IMR-90 (cell line): ENCODE measurements at regions not wholly inside any gene's neighbourhood (a gene's known extent, or its start where the extent isn't known, plus 50 kb on each side); places are given as distances from the start of the nearest gene placed in this dataset.

Experiments used
- ATAC-seq: fragments of 200-7000 bp; cut with Tn5 transposase; 2 replicates; pipeline ENCODE4 v1.9.1; 2020; ENCODE audit warnings: low read depth, mild to moderate bottlenecking, moderate library complexity
- BruUV-seq: library from RNA; stranded (reverse); fragments of 400-500 nt; replicated peaks from 2 replicates; lab custom pipeline; 2021; lab: Mats Ljungman, UMichigan
- CTCF ChIA-PET: fragments of 300-600 bp; formaldehyde crosslinking; extraction: SDS; loops from one replicate; lab custom pipeline; 2021; ENCODE audit warnings: antibody characterized with exemption; lab: Yijun Ruan, JAX
- POLR2A ChIA-PET: fragments of 300-600 bp; sonication (Branson Sonifier 250); formaldehyde crosslinking; loops from one replicate; lab custom pipeline; 2022; ENCODE audit warnings: antibody characterized with exemption; ENCODE audit not compliant: unreplicated experiment; lab: Charles Lee
- DNase-seq: peaks from one replicate; pipeline ENCODE4 v3.0.0; 2013
- H2AFZ ChIP-seq: replicated peaks from 2 replicates; pipeline ENCODE3; 2013; ENCODE audit warnings: low read length, mild to moderate bottlenecking; ENCODE audit not compliant: poor library complexity
- H2AK5ac ChIP-seq: 2 replicates; pipeline ENCODE4 v1.6.1; 2013; ENCODE audit warnings: low read depth, low read length, inconsistent platforms
- H2AK9ac ChIP-seq: replicated peaks from 2 replicates; pipeline ENCODE3; 2013; ENCODE audit warnings: mild to moderate bottlenecking, low read depth, low read length, moderate library complexity; ENCODE audit not compliant: poor library complexity
- H2BK120ac ChIP-seq: 2 replicates; pipeline ENCODE4 v1.6.1; 2013; ENCODE audit warnings: low read depth, low read length, inconsistent platforms
- H2BK15ac ChIP-seq: 3 replicates; pipeline ENCODE4 v1.6.1; 2013; ENCODE audit warnings: low read depth, low read length, inconsistent platforms
- H2BK20ac ChIP-seq: 2 replicates; pipeline ENCODE4 v1.6.1; 2013; ENCODE audit warnings: low read depth, mild to moderate bottlenecking, inconsistent platforms, low read length, moderate library complexity
- H2BK5ac ChIP-seq: 2 replicates; pipeline ENCODE4 v1.6.1; 2013; ENCODE audit warnings: mild to moderate bottlenecking, low read depth, low read length, inconsistent platforms; ENCODE audit not compliant: poor library complexity, severe bottlenecking
- H3K14ac ChIP-seq: replicated peaks from 2 replicates; pipeline ENCODE4 v1.6.1; 2013; ENCODE audit warnings: low read depth, low read length, inconsistent platforms
- H3K18ac ChIP-seq: 2 replicates; pipeline ENCODE4 v1.6.1; 2013; ENCODE audit warnings: low read depth, low read length, control low read depth
- H3K23ac ChIP-seq: 2 replicates; pipeline ENCODE4 v1.6.1; 2013; ENCODE audit warnings: low read depth, low read length, inconsistent platforms
- H3K27ac ChIP-seq: 2 replicates; pipeline ENCODE4 v1.5.1; 2013; ENCODE audit warnings: mild to moderate bottlenecking, control low read depth, low read length; ENCODE audit not compliant: insufficient read depth
- H3K27me3 ChIP-seq: 2 replicates; pipeline ENCODE4 v1.6.1; 2013; ENCODE audit warnings: low read length; ENCODE audit not compliant: control insufficient read depth, insufficient read depth
- H3K36me3 ChIP-seq: 2 replicates; pipeline ENCODE4 v1.6.1; 2013; ENCODE audit warnings: low read length, mixed read lengths; ENCODE audit not compliant: control insufficient read depth, insufficient read depth
- H3K4ac ChIP-seq: 2 replicates; pipeline ENCODE4 v1.6.1; 2013; ENCODE audit warnings: low read depth, low read length, inconsistent platforms
- H3K4me1 ChIP-seq: 2 replicates; pipeline ENCODE4 v1.6.1; 2013; ENCODE audit warnings: low read length, mixed read lengths; ENCODE audit not compliant: control insufficient read depth, insufficient read depth
- H3K4me2 ChIP-seq: 2 replicates; pipeline ENCODE4 v1.6.1; 2013; ENCODE audit warnings: low read depth, mild to moderate bottlenecking, control low read depth, low read length, moderate library complexity
- H3K4me3 ChIP-seq: 2 replicates; pipeline ENCODE4 v1.5.1; 2013; ENCODE audit warnings: low read depth, mild to moderate bottlenecking, control low read depth, low read length, moderate library complexity; ENCODE audit not compliant: insufficient read depth
- H3K56ac ChIP-seq: 2 replicates; pipeline ENCODE4 v1.6.1; 2013; ENCODE audit warnings: low read length, inconsistent platforms; ENCODE audit not compliant: insufficient read depth; ENCODE audit errors: extremely low read depth
- H3K79me1 ChIP-seq, 2 experiments: 2 replicates each; pipeline ENCODE4 v1.6.1; 2013; ENCODE audit warnings: low read length in 2 of 2, inconsistent platforms in 1 of 2, low read depth in 1 of 2
- H3K9ac ChIP-seq: 2 replicates; pipeline ENCODE4 v1.6.1; 2013; ENCODE audit warnings: low read depth, low read length, control low read depth
- H3K9me1 ChIP-seq: 2 replicates; pipeline ENCODE4 v1.6.1; 2013; ENCODE audit warnings: low read length, inconsistent platforms; ENCODE audit not compliant: insufficient read depth
- H3K9me3 ChIP-seq: 2 replicates; pipeline ENCODE4 v1.6.1; 2013; ENCODE audit warnings: low read length; ENCODE audit not compliant: control insufficient read depth, insufficient read depth
- H4K20me1 ChIP-seq: 2 replicates; pipeline ENCODE4 v1.6.1; 2013; ENCODE audit warnings: low read length, inconsistent platforms; ENCODE audit not compliant: insufficient read depth
- H4K5ac ChIP-seq: 2 replicates; pipeline ENCODE4 v1.6.1; 2013; ENCODE audit warnings: mild to moderate bottlenecking, low read depth, low read length, control low read depth
- H4K8ac ChIP-seq, 2 experiments: 2 replicates each; pipeline ENCODE4 v1.6.1; 2013; ENCODE audit warnings: low read depth in 2 of 2, low read length in 2 of 2, control low read depth in 1 of 2, inconsistent platforms in 1 of 2
- H4K91ac ChIP-seq: 2 replicates; pipeline ENCODE4 v1.6.1; 2013; ENCODE audit warnings: low read depth, low read length, inconsistent platforms; ENCODE audit not compliant: insufficient read depth
- BHLHE40 ChIP-seq: fragments of 150-350 bp; IDR thresholded peaks from 2 replicates; pipeline ENCODE4 v1.6.1; 2016; ENCODE audit warnings: mild to moderate bottlenecking, low read depth, low read length
- CEBPB ChIP-seq: IDR thresholded peaks from 2 replicates; pipeline ENCODE4 v1.6.1; 2012; ENCODE audit warnings: low read depth, low read length, improper control_type of control experiment
- CHD1 ChIP-seq: IDR thresholded peaks from 2 replicates; pipeline ENCODE4 v1.6.1; 2012; ENCODE audit warnings: low read depth, low read length, improper control_type of control experiment
- CTCF ChIP-seq: conservative IDR thresholded peaks from 2 replicates; pipeline ENCODE4 v1.5.1; 2012; ENCODE audit warnings: mild to moderate bottlenecking, low read depth, low read length, improper control_type of control experiment
- FOS ChIP-seq: fragments of 150-350 bp; IDR thresholded peaks from 2 replicates; pipeline ENCODE4 v1.6.1; 2016; ENCODE audit warnings: low read depth, low read length
- MAFK ChIP-seq: IDR thresholded peaks from 2 replicates; pipeline ENCODE4 v1.6.1; 2012; ENCODE audit warnings: low read depth, low read length, improper control_type of control experiment
- MAZ ChIP-seq: IDR thresholded peaks from 2 replicates; pipeline ENCODE4 v1.6.1; 2012; ENCODE audit warnings: low read depth, mild to moderate bottlenecking, low read length, improper control_type of control experiment, moderate library complexity, borderline replicate concordance
- MXI1 ChIP-seq: IDR thresholded peaks from 2 replicates; pipeline ENCODE4 v1.6.1; 2012; ENCODE audit warnings: low read depth, mild to moderate bottlenecking, low read length, moderate library complexity, borderline replicate concordance
- NFE2L2 ChIP-seq: fragments of 150-350 bp; IDR thresholded peaks from 2 replicates; pipeline ENCODE4 v1.6.1; 2016; ENCODE audit warnings: low read depth, mild to moderate bottlenecking, low read length
- POLR2A ChIP-seq: IDR thresholded peaks from 2 replicates; pipeline ENCODE4 v1.6.1; 2012; ENCODE audit warnings: mild to moderate bottlenecking, low read depth, low read length
- RAD21 ChIP-seq: IDR thresholded peaks from 2 replicates; pipeline ENCODE4 v1.6.1; 2012; ENCODE audit warnings: low read length, improper control_type of control experiment
- RCOR1 ChIP-seq: IDR thresholded peaks from 2 replicates; pipeline ENCODE4 v1.6.1; 2012; ENCODE audit warnings: mild to moderate bottlenecking, low read length, improper control_type of control experiment; ENCODE audit not compliant: insufficient replicate concordance
- RFX5 ChIP-seq: IDR thresholded peaks from 2 replicates; pipeline ENCODE4 v1.8.0; 2012; ENCODE audit warnings: low read depth, mild to moderate bottlenecking, low read length, moderate library complexity
- SMC3 ChIP-seq: fragments of 150-350 bp; IDR thresholded peaks from 2 replicates; pipeline ENCODE4 v1.6.1; 2016; ENCODE audit warnings: low read depth, mild to moderate bottlenecking, antibody characterized with exemption, low read length, moderate library complexity
- USF2 ChIP-seq: fragments of 150-350 bp; IDR thresholded peaks from 2 replicates; pipeline ENCODE4 v1.6.1; 2017; ENCODE audit warnings: mild to moderate bottlenecking, antibody characterized with exemption, low read length, low read depth
- WGBS, 2 experiments: methylation state at CpG; one replicate each; pipeline versions ENCODE4 v1.1.5 to v1.1.7; 2013; ENCODE audit warnings: missing lambda C conversion rate in 2 of 2; ENCODE audit not compliant: insufficient read length in 1 of 2; ENCODE audit errors: extremely low coverage in 2 of 2; 5-methylcytosine and 5-hydroxymethylcytosine counted together
- dilution Hi-C: fragments of 300-500 bp; cut with HindIII; formaldehyde crosslinking; loops from one replicate; pipeline ENCODE4 v1.14.3; 2018; ENCODE audit warnings: low sequenced_read_pairs; ENCODE audit not compliant: unreplicated experiment
- in situ Hi-C: fragments of 300-500 bp; cut with MboI; formaldehyde crosslinking; loops from 3 replicates; pipeline ENCODE4 v1.14.3; 2019; ENCODE audit warnings: low sequenced_read_pairs, inconsistent platforms, mixed read lengths
- intact Hi-C: fragments of 100-400 bp; cut with micrococcal nuclease; formaldehyde crosslinking; loops from 2 replicates; pipeline ENCODE4 v1.10.0; 2022

DNA sequence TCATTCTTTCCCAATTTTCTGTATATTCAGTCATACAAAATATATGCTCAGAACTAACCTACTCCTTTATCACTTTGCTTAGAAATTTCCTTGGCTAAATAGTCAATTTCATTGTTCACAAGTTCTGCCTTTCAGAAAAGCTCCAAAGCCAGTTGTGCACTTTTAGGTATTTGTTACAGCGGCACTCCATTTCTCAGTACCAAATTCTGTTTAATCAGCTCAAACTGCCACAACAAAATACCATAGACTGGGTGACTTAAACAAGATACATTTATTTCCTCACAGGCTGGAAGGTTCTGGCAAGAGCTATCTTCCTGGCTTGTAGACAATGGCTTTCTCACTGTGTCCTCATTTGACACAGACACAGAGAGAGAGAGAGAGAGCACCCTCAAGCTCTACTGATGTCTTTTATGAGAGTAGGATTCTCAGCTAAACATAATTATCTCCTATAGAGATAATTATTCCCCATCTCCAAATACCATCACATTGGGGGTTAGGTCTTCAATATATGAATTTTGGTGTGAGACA lies 188.8 kb upstream of the FSTL5 start:
- POLR2A ChIA-PET, result no interaction called here
- H3K4ac ChIP-seq, result no peak overlapping the region

More for the DNA sequence above, 188.8 kb upstream of the FSTL5 start:
- Histone ChIP-seq H2BK120ac (no peak overlapping the region), H3K9ac (no peak overlapping the region), H3K9me1 (no peaks in the 10 kb centered on the region), H2AK5ac (no peak overlapping the region), H4K8ac (no peak overlapping the region), H3K27ac (no peak overlapping the region), H4K20me1 (no peaks in the 10 kb centered on the region), H3K9me3 (no peaks in the 10 kb centered on the region), H3K18ac (no peak overlapping the region), H4K91ac (no peak overlapping the region), H4K5ac (no peak overlapping the region), H3K79me1 (no peaks in the 10 kb centered on the region), H3K56ac (no peak overlapping the region), H2BK5ac (no peak overlapping the region), H3K23ac (no peak overlapping the region), H2AFZ (no peak overlapping the region), H3K14ac (no peak overlapping the region), H3K27me3 (no peaks in the 10 kb centered on the region), H2BK20ac (no peak overlapping the region), H3K4me2 (no peak overlapping the region), H3K36me3 (no peaks in the 10 kb centered on the region), H3K4me3 (no peak overlapping the region), H2BK15ac (no peak overlapping the region), H3K4me1 (no peaks in the 10 kb centered on the region), H2AK9ac (no peak overlapping the region)
- intact Hi-C loops, result no loop called here
- dilution Hi-C loops, result no loop called here
- ATAC-seq, result no peak
- in situ Hi-C loops, result no loop called here
- WGBS, 2 experiments, result no CpG with 5 or more reads among the region's 1 CpG
- TF ChIP-seq MAZ, result no peak
- TF ChIP-seq MXI1, result no peak
- no peak for TF ChIP-seq USF2
- TF ChIP-seq FOS, result no peak
- TF ChIP-seq BHLHE40, result no peak
- no peak for TF ChIP-seq RCOR1
- TF ChIP-seq MAFK, result no peak
- TF ChIP-seq CHD1, result no peak
- no peak for TF ChIP-seq CTCF
- no peak for TF ChIP-seq CEBPB
- TF ChIP-seq SMC3, result no peak
- no peak for TF ChIP-seq RFX5
- TF ChIP-seq POLR2A, result no peak
- no peak for TF ChIP-seq NFE2L2
- no peak for TF ChIP-seq RAD21
- CTCF ChIA-PET, result no interaction called here
- no peak for DNase-seq
- BruUV-seq, result no TSS peak
